ENCODE measurements at regions not wholly inside any gene's neighbourhood (a gene's known extent, or its start where the extent isn't known, plus 50 kb on each side); places are given as distances from the start of the nearest gene placed in this dataset.

- TF ChIP-seq, protein P1, sequence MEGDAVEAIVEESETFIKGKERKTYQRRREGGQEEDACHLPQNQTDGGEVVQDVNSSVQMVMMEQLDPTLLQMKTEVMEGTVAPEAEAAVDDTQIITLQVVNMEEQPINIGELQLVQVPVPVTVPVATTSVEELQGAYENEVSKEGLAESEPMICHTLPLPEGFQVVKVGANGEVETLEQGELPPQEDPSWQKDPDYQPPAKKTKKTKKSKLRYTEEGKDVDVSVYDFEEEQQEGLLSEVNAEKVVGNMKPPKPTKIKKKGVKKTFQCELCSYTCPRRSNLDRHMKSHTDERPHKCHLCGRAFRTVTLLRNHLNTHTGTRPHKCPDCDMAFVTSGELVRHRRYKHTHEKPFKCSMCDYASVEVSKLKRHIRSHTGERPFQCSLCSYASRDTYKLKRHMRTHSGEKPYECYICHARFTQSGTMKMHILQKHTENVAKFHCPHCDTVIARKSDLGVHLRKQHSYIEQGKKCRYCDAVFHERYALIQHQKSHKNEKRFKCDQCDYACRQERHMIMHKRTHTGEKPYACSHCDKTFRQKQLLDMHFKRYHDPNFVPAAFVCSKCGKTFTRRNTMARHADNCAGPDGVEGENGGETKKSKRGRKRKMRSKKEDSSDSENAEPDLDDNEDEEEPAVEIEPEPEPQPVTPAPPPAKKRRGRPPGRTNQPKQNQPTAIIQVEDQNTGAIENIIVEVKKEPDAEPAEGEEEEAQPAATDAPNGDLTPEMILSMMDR (IDR thresholded peaks at IDR 0.05 in 8 of 11, conservative IDR thresholded peaks at IDR 0.05 in 3 of 11): no peak
- no peak for TF ChIP-seq POLR2A (IDR thresholded peaks at IDR 0.05)
Measured at GRCh38 chr10:44635176-44635575, 250.3 kb upstream of the CXCL12 start.

Measured in spleen (tissue), 7 donors.